ENCODE measurements at regions not wholly inside any gene's neighbourhood (a gene's known extent, or its start where the extent isn't known, plus 50 kb on each side); places are given as distances from the start of the nearest gene placed in this dataset.

DNA sequence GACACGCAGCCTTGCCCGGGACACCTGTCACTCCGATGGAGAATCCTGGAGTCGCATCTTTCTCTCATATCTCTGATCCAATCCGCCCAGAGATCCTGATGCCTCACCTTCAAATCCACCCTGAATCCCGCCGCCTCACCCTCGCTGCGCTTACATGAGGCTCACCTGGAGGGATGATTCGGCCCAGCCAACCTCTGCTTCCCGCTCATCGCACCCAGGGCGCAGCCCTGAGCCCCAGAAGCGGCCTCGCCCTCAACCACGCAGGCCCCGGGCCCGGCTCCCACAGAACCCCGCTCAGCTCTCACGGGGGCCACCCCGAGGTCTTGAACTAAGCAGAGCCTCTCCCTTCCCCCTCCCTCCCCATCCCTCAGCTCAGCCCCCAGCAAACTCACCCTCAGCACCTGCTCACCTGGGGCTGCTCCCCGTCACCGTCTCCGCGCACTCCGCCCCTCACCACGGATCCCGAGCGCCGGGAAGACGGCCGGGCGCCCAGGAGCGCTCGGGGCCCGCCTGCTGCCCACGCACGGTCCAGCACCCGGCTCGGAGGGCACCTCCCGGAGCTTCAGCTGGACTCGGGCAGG lies 160.0 kb downstream of the NDUFA10 start:
- DNase-seq: peak; percentile 35 to 51

DNA sequence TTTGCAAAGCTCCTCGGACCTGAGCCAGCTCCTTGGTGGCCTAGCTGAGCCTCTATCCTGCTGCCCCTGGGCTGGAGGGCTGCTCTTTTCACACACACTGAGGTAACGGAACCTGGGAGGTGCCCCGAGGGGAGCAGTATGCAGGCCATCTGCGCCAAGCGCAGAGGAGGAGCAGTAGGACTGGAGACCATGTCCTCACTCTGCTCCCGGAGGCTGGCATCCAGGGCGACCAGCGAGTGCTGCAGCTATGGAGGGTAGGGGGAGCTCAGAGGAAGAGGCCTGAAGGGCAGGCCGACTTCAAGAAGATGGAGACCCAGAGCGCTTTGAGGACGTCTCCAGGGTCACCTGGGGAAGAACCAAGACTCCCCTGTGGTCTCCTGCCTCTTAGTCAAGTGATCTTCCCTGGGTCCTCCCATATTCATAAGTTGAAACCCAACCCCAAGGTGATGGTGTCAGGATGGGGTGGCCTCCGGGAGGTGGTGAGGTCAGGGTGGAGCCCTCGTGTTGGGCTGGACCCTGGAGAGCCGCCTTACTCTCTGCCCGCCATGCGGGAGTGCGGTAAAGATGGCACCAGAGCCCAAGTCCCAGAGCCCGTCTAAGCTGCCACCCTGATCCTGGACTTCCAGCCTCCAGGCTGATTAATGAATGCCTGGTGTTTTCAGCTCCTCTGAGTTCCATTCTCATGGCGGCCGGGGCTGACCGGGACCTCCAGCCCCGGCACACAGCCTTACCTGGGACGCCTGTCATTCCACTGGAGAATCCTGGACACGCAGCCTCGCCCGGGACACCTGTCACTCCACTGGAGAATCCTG lies 160.7 kb downstream of the NDUFA10 start:
- no peak for DNase-seq

DNA sequence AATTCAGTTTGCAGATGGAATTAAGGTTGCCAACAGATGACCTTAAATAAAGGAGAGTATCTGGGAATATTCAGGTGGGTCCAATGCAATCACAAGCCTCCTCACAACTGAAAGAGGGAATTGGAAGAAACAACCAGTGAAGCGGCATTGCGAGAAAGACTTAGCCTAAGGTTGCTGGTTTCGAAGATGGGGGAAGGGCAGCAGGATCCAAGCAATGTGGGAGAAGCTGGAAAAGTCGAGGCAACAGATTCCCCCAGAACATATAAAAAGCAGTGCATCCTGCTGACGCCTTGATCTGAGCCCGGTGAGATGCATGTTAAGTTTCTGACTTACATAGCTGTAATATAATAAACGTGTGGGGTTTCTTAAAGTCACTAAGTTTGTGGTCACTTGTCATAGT lies 162.5 kb downstream of the NDUFA10 start:
- no peak for DNase-seq

DNA sequence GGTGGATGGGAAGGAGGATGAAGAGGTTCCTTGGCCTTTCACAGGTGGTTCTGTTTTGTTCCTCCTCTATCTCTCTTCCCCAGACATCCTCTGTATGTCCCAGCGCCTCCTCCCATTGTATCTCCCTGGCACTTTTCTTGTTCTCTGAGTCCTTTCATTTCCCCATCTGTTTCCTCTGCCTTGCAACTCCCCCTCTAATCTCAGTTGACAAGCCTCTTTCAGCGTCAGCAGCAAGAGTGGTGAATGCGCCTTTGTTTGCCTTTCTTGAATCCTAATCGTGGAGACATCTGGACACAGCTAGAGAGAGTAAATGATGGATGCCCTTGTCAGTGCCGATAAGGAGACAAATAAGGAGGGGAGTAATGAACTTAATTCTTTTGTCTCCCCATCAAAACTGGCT lies 167.0 kb downstream of the NDUFA10 start:
- DNase-seq: no peak

DNA sequence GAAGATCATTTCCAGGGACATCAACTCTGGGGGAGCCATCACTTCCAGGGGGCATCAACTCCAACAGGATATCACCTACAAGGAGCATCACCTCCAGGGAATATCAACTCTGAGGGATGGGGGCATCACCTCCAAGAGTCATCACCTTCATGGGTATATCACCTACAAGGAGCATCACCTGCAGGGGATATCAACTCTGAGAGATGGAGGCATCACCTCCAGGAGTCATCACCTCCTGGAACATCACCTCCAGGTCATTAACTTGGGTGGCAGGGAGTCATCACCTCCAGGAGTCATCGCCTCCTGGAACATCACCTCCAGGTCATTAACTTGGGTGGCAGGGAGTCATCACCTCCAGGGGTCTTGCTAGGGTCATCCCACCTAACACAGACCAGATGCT lies 167.6 kb downstream of the NDUFA10 start:
- no peak for DNase-seq

DNA sequence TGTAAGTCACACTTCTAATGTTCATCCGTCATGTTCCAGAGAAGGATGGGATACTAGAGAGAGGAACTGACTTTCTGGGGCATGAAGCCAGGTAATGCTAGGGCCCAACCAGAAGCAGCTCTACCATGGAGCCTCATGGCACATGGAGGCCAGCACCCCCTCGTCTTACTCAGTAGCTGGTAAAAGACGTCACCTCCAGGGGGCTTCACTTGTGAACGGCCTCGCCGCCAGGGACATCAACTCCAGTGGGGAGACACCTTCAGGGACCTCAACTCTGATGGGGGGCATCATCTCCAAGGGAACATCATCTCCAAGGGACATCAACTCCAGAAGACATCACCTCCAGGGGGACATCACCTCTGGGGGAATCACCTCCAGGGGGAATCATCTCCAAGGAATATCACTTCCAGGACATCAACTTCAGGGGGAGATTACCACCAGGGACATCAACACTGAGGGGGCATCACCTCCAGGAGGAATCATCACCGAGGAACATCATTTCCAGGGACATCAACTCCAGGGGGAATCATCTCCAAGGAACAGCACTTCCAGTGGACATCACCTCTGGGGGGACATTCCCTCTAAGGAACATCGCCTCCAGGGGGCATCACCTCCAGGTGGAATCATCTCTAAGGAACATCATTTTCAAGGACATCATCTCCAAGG lies 168.4 kb downstream of the NDUFA10 start:
- no peak for DNase-seq

DNA sequence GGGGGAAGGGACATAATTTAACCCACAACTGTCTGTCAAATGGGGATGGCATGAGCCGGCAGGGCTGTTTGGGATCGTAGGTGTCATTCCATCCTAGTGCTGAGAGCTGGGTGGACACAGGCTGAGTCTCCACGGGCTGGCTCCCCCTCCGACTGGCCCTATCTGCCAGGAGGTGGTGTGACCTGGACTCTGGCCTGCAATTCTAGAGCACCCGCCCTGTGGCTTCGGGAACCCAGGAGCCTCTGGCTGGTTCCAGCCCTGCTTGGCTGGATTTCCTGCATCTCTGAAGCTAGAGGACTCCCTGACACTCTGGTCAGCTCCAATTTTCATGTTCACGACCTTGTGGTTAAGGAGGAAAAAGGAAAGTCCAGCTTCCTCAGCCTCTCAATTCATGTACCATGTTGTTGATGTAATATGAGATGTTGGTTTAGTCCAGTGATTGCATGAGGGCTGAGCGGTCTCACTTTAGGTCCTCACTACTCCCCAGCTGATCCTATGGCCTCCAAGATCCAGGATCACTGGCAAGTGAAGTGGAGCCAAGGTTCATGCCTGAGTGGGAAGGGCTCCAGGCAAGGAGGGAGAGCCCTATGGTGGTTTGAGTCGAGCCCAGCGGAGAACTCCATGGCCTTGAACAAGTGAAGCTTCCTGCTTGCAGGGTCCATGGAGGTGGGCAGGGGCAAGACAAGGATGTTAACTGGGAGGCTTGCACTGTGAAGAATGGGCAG lies 169.1 kb downstream of the NDUFA10 start:
- DNase-seq: no peak

DNA sequence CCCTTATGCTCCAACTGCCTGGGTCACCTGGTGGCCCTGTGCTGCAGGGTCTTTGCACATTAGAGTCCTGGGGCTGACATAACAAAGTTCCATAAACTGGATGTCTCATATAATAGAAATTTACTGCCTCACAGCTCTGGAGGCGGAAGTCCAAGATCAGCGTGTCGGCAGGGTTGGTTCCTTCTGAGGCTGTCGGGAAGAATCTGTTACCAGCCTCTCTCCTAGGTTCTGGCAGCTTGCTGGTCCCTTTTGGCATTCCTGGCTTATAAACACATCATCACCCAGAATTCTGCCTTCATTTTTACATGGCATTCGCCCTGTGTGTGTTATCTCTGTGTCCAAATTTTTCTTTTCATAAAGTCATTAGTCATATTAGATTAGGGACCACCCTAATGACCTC lies 170.5 kb downstream of the NDUFA10 start:
- DNase-seq: no peak

DNA sequence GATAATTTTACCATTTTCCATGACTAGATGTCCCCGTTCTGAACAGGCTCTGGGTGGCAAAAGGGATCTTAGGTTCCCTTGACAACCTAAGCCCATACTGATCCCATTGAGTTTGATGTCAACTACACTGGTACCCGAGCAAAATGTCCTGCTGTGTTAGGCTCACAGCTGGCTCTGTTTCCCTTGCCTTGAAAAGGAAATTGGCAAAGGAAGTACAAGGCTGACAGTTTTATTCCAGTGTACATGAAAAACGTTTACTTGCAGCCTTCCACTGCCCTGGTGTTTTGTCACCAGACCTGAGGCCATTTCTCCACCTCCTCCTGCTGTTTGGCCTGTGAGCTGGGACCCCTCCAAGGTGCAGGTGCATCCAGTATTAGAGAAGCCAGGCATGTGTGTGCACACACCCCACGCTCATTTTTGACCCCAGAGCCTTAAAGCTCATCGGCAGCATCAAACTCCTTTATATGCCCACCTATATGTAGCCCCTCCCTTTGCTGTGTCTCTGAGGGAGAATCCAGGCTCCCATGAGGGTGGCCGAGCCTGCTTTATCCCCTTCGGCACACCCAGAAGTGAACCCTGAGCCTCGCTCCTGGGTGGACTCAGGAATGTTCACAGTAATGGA lies 171.3 kb downstream of the NDUFA10 start:
- DNase-seq: no peak

DNA sequence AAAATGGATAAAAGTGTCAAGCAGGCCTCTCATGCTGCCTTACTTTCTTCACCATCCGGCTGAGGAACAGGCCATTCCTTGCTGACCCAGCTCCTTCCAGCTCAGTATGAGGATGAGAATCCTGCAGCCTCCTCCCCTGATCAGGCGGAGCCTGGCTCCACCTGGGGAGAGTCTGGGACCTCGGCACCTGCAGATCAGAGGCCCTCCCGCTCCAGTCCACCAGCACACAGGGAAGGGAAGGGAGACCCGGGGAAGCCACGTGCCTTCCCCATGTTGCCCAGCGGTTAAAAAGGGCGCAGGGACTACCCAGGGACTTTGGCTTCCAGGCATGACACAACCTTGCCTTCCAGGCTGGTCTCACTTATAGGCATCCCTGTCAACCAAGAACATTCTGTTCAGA lies 172.0 kb downstream of the NDUFA10 start:
- no peak for DNase-seq

DNA sequence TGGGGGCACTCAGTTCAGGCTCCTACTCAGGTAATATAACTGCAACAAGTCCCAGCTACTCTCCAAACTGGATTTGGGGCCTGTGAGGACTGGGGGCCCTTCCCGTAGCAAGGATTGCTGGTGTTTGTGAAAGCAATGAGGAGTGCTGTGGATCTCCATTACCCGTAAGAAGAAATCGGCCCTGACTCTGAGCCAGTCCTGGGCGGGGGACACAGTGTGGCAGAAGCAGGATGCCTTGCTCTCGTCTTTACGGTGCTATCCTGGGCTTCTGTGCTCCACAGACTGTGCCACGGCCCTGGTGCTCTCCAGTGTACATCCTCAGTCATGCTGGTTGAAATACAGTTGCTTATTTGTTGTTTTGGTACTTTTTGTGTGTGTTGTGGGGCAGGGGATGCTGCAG lies 172.9 kb downstream of the NDUFA10 start:
- no peak for DNase-seq

DNA sequence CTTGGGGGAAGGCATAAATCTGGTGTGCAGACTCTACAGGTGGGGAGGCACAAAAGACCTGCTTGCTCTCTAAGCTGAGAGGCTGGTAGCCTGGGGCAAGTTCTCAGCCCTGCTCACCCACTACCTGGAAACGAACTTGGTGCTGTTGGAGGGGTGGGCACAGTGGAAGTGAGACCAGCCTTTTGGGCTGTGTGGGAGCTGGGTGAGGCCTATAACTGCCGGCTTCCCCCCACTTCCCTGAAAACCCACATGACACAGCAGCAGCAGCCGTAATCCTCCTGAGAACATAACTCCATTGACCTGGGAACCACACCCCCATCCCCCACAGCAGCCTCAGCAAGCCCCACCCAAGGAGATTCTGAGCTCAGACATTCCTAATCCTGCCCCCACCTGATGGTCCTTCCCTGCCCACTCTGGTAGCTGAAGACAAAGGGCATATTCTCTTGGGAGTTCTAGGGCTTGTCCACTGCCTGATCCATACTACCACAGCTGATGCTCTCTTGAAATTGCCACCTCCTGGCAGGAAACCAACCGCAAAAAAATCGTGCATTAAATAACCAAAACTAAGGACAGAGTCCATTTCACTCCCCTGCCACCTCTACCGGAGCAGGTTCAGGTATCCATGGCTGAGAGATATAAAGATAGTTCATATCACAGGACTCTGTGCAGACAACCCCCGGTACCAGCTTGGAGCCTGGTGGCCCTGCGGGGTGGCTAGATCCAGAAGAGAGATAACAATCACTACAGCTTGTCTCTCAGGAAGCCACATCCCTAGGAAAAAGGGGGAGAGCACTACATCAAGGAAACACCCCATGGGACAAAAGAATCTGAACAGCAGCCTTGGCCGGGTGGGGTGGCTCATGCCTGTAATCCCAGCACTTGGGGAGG lies 178.1 kb downstream of the NDUFA10 start:
- DNase-seq: no peak

DNA sequence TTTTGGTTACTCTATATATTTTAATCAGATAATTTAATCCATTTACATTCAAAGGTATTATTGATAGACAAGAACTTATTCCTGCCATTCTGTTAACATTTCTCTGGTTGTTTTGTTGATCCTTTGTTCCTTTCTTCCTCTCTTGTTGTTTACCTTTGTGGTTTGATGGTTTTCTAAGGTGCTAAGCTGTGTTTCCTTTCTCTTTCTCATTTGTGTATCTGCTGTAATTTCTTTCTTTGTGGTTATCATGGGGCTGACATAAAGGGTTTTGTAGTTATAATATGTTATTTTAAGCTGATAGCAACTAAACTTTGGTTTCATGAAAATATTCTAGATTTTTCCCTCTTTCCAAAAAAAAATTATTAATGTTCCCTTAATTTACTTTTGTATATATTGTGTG lies 179.2 kb downstream of the NDUFA10 start:
- no peak for DNase-seq

DNA sequence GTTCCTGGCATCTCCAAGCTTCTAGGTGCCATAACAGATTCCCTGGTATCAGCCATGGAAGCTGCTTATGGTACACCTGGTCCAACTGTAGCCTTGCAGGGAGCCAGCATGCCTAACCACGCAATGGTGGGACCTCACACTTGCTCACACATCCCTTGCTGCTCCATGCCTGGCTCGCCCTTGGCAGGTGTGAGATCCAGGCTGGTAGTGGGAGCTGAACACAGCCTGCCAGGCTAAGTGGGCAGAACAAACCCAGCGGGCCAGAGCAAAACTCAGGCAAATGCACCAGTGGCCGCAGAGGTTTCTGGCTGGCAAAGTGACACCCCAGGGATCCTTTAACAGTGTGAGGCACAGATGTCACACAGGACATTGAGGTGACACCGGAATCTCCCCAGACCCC lies 185.8 kb downstream of the NDUFA10 start:
- no peak for DNase-seq

DNA sequence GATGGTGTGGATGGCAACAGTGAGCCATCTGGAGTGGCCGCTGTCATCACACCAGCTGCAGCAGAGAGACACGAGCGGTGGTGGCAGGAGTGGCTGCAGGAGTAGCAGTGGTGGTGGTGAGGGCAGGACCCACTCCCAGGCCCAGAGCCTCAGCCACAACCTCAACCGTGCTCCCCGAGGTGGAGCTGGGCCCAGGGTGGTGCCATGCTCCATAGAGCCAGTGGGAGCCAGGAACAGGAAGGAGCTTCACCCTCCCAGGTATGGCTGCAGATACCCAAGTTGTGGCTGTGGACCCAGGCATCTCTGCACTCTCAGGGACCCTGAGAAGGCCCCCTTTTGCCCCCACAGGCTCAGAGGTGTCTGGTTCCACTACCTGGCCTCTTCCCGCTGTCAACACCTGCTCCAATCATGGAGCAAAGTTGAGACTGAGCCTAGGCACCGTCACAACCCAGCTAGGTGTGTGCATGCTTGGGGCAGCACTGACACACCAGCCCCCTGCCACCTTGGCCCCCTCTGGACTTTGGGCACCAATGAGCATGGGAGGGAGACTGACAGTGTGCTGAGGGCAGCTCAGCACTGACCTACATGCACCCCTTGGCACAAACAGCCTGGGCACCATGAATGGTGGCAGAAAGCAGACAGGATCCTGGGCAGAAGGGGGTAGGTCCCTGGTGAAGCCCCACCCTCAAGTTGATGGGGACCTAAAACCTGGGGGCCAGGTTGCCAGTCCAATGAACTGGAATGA lies 188.9 kb downstream of the NDUFA10 start:
- DNase-seq: no peak

DNA sequence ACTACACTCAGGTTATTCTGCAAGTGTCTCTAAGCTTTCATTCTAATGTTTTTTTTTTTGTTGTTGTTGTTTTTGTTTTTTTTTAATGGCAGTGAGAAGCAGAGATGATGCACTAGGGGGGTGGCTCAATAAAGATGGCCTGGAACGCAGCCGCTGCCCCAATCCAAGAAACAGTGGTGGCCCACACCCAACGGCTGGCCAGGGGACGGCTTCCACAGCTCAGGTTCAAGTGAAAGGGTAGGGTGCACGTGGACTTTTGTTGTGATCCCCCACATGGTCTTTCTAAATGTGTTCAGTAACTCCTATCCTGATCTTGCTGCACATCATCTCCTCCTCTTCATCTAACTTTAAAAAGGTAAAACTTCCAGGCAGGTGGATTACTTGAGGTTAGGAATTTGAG lies 190.1 kb downstream of the NDUFA10 start:
- DNase-seq: no peak

DNA sequence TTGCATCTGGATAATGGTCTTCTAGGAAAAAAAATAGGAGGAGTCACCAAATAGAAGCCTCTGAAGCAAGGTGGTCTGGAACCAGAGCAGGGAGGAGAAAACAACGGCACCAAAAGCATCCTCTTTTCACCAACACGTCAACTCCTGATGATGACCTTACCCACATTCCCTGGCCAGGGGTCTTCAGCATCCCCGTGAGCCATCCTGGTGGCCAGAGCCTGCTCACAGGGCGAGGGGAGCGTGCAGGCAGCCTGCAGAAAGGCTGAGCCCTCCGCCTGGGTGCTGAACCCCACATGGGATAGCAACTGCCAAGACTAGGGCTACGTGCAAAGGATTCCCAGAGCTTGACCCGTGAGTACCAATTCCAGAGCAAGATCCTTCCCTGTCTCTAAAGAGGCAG lies 191.0 kb downstream of the NDUFA10 start:
- no peak for DNase-seq

DNA sequence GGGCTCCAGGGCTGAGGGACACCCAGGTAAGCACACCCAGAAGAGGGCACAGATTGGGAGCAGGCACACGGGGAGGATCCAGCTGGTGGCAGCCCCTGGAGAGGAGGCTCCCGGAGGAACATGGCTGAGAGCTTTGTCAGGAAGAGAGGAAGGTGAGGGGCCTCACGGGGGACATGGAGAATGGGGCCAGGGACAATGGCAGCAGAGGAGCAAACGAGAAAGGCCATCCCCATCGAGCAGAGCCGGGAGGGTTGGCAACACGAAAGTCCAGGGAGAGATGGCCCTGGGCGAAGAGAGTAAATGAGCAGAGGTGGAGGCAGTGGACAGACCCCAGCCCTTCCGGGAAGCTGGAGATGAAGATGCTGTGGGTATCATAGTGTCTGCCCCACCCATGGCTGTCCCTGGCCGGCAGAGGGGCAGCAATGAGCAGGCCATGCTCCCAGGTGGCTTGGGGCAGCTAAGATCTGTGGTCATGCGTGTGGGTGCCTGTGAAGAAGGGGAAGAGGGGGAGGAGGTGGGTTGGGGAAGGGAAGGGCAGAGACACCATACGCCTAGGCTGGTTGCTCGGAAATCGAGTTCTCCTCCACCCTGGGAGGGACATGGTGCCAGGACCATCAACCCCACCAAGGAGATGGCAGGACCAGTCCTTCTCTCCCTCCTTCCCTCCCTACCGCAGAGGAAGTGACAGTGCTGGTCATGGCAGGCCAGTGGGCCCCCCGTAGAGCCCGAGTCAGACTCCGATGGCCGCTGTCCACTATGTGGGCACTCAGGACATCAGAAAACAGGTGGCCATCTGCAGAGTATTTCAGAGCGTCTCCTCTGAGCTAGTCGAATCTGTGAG lies 191.7 kb downstream of the NDUFA10 start:
- DNase-seq: no peak

DNA sequence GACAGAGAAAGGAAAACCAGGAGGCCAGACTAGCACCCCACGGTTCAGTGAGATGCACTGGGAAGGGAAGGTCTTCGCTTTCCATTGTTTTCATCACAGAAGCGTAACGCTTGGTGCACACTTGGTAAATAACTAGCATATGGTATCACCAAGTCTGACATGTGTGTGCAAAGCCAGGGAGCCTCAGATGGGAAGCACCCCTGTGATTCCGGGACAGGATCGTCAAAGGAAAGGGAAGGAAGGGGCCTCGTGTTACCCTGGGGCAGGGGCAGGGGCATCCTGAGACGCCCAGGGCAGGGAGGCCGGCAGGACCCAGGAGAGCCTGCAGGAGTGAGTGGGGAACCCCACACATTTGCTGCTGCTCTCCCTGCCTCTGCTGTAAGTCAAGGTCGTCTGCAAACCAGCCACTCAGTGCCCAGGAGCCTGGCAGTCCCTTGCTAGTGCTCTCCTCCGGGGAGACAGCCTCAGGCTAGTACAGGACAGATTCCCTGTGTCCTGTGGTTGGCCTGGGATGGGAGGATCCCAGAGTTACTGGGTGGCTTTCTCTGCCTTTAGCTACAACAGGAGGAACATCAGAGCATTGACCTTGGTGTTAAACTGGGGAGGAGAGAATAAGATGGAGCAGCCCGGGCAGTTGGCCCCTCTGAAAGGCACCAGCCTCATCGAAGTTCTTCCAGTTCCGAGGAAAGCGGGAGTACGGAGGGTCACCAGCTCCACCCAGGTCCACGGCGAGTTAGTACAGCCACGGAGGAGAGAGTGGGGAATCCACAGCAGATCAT lies 192.5 kb downstream of the NDUFA10 start:
- DNase-seq: no peak

All from Kasumi-1 (cell line).